Activated T-cell treated with anti-CD3 and anti-CD28 coated beads, Interleukin-2, amount 50 U/mL, for 48 hours (primary cell): ENCODE measurements at regions not wholly inside any gene's neighbourhood (a gene's known extent, or its start where the extent isn't known, plus 50 kb on each side); places are given as distances from the start of the nearest gene placed in this dataset.

Experiments used
- DNase-seq, 2 experiments: peaks; one replicate each; pipeline ENCODE4 v3.0.0-alpha.2; 2020

DNA sequence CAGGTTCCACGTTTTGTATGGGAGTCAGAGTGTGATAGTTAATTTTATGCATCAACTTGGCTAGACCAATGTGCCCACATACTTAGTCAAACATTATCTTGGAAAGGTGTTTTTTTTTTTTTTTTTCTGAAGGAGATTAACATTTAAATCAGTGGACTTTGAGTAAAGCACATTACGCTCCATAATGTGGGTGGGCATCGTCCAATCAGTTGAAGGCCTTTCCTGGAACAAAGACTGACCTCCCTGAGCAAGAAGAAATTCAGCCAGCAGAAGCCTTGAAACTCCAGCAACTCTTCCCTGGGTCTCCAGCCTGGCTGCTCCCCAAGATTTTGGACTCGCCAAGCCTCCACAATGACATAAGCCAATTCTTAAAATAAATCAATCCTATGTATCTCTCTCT lies 711.4 kb downstream of the MTRR start:
- no peak for DNase-seq

DNA sequence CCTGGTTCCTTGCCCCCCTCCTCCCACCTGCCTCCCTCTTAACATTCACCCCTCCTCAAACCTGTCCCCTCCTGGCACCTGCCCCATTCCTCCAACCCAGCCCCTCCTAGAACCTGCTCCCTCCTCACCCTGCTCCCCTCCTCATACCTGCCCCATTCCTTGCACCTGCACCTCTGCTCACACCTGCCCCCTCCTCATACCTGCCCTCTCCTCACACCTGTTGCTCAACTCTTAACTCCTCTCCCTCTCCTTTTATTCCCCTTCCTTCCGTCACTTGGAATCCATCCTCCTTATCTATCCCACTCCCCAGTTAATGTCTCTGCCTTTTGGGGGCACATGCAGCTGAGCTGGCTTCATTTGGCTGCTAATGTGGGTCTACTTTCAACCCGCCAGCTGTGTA lies 712.1 kb downstream of the MTRR start:
- no peak for DNase-seq

DNA sequence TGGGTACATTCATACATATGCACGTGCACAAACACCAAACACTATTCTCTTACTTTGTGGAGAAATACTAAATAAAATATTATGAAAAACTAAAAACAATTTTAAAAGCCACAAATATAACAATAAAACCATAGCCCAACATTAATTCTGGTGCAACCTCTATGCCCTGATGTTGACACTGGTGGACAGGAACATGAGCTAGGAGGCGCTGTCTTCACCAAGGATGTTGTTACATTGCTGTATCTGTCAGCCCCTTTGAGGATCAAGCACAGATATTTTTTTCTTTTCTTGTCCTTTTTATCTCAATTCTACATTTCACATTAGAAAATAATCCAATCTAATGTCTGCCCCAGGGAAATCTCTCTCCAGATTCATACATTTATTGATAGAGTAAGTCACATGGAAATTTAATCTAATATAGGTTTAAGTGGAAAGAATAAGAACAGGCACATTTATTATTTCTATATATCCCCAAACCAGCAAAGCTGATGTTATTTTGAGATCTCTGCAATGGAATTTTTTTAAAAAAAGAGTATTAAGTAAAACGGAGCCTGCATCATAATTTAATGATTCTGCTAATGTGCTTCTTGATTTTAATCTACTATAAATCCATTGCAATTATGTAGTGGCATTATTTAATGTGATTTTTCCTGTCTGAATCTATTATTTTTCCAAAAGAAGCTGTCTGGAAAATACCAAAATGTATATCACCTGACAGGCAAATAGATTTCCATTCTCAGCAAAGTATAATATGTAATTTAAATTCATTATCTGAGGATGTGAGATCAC lies 716.5 kb downstream of the MTRR start:
- DNase-seq = no peak

DNA sequence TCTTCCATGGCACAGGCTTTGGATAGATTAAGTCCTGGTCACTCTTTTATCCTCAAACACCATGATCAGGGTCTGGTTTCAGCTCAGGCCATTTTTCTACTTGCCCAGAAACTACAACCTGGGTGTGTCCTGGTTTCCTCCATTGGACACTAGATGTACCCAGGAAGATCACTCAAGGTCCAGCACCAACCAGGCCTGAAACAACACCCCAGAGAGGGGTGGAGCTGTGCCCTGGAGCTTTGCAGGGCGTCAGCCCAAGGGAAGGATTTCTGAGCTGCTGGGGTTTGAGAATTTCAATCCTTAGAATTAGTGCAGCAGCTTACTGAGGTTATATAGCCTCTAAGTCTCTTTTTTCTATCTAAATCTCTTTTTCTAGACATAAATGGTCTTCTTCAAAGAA lies 722.0 kb downstream of the MTRR start:
- no peak for DNase-seq

DNA sequence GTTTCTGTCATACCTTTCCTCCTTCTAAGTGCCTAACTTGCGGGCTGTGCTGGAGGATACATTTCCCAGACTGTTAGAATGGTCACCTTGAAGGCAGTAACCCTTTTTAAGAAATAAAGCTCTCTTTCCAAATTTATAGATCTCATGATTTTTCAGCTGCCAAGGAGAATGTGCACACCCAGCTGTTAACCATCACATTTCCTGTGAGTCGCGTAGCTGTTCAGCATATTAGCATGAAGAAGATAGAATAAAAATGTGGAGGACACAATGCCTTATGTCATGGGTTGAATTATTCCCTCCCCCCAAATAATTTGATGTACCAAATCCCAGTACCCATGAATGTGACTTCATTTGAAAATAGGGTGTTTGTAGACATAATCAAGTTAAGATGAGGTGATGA lies 729.4 kb downstream of the MTRR start:
- DNase-seq = no peak

DNA sequence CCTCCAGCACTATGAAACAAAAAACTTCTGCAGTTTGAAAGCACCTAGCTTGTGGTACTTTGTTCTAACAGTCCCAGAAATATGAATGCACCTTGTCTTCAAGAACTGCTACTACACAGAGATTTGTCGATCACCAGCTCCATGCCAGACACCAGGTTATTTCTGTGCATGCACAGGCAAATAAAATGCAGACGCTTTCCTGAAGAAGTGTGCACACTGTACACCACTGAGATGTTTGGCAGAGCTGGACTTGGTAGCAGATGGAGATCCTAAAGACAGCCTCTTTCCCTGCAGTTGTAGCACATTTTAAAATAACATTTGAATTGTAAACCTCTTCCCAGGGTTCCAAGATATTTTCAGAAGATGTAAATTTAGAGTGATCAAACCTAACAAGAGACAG lies 730.0 kb downstream of the MTRR start:
- no peak for DNase-seq

DNA sequence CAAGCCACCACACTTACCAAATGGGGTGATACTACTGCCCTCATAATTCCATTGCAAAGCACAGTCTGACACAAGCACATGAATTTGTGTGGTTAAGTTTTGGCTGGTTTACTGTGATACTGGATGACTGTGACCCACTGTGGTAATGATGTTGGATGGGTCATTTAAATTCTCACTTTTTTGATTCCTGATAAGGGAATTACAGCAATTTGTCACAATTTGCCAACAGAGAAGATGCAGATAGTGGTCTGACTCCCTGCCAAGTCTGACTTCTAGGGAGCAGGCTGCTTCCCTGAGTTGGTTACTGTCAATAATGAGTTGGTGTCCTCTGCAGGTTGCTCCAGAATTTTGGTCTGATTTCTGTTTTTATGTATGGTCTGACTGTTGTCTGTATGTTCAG lies 731.9 kb downstream of the MTRR start:
- no peak for DNase-seq

DNA sequence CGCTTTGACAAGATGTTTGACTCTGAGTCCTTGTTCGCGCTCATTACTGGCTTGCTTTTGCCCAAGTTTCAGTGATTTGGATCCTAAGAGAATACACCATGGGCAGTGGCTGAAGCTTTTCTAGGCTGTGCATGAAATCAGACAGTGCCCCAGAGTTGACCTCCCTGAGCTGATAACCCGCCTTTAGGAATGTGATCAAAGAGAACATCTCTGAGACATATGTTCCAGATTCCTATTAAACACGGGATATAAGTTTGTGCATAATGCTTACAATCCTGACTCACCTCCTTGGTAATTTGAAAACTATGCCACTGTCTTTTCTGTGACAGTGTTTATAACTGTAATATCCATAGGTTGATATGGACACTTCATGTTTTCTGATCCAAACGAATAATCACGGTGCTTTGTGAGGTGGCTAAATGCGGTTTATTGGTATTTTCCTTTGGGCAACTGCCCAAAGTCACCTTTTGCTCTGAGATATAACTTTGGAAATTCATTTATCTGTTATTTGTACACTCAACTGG lies 732.9 kb downstream of the MTRR start:
- DNase-seq = no peak

DNA sequence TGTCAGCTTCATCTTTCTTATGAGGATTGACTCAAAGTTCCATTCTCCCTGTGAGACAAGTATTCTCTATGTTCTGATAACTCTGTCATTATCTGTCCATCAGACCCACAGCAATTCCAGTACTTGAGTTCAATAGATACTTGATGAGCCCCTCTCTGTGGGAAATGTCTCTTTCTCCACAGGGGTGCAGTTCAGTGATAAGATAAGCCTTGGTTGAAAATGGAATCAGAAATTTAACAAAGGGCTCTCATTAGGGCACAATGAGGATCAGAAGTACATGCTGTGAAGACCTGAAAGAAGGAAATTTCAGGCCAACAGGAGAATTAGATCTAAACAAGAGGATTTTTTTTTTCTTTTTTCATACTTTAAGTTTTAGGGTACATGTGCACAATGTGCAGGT lies 737.3 kb downstream of the MTRR start:
- DNase-seq = no peak

DNA sequence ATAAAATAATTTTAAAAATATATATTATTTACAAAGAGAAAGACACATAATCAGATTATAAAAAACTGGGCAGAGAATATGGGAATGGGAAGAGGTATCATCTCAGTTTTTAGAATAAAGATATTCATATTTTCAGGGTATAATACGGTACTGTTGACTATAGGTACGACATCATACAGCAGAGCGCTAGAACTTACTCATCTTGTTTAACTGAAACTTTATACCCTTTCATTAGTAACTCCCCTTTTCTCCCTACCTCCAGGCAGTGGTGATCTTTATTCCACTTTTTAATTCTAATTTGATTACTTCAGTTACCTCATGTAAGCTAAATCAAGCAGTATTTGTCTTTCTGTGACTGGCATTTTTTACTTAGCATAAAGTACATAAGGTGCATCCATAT lies 742.1 kb downstream of the MTRR start:
- no peak for DNase-seq

DNA sequence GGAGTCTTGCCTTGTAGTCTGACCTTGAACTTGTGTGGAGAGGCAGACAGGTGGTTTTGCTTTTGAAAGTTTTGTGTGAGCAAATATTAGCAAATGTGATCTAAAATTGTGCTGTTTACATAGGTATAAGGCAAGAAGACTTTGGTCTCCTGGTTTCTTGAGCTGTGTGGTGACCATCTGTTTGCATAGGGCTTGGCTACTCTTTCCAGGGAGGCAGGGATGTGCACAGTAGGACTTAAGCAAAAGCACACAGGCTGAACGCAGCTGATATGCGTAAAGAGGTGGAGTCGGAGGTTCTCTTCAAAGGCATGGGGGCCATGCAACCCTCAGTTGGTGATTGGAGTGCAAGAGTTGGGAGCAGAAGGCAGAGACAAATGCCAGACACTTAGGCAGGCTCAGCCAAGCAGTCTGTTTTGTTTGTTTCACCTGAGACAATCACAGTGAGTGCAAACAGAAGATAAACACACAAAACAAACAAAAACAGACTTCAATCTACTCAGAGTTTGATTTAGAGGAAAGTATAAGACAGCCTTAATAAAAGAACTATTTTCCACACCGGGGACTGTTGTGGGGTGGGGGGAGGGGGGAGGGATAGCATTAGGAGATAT lies 744.2 kb downstream of the MTRR start:
- DNase-seq = no peak

DNA sequence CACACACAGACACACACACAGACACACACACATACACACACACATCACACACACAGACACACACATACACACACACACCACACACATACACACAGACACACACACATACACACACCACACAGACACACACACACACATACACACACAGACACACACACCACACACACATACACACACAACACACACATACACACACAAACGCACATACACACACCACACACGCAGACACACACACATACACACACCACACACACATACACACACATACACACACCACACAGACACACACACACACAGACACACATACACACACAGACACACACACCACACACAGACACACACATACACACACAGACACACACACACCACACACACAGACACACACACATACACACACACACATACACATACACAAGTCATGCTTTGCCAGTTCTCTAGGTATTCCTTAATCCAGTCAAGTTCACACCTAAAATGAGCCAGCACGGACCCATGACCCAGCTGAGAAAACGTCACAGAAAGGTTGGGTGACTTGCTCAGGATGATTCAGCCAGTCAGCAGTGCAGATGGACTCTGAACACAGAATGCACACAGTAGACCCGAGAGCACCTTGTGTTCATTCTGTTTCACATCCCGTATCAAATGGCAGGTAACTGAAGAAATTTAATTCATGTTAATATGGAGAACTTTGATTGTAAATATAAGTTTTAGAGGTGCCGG lies 746.4 kb downstream of the MTRR start:
- DNase-seq = no peak

DNA sequence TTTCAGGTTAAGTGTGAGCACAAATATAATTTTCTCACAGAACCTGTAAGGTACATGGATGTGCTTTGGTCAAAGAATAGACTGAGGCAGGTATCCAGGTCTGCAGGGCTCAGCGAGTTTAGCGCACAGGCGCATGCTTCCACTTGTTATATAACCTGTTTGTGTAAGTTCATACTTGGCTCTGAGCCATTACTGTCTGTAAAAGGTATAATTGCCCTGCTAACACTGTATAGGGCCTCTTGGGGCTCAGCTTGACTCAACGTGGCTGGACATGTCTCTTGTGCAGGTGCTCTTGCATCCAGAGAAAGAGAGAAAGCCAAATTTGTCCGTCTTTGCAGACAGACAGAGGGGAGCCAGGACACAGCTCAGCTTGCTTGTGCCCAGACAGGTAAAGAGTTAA lies 759.6 kb downstream of the MTRR start:
- no peak for DNase-seq

DNA sequence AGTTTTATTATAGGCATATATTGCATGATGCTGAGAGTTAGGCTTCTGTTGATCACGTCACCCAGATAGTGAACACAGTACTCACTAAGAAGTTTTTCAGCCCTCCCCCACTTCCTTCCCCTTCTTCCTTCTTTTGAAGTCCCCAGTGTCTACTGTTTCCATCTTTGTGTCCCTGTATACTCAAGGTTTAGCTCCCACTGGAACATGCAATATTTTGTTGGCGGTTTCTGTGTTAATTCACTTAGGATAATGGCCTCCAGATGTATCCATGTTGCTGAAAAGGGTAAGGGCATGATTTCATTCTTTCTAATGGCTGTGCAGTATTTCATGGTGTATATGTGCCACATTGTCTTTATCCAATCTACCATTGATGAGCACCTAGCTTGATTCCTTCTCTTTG lies 764.3 kb downstream of the MTRR start:
- no peak for DNase-seq

DNA sequence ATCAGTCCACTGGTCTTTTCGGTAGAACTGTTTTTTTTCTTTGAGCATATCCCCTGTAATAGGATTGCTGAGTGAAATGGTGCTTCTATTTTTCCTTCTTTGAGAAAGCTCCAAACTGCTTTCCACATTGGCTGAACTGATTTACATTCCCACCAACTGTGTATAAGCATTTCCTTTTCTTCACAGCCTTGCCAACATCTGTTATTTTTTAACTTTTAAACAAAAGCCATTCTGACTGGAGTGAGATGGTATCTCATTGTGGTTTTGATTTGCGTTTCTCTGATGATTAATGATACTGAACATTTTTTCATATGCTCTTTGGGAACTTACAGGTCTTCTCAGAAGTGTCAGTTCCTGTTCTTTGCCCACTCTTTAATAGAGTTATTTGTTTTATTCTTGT lies 764.7 kb downstream of the MTRR start:
- DNase-seq = no peak

DNA sequence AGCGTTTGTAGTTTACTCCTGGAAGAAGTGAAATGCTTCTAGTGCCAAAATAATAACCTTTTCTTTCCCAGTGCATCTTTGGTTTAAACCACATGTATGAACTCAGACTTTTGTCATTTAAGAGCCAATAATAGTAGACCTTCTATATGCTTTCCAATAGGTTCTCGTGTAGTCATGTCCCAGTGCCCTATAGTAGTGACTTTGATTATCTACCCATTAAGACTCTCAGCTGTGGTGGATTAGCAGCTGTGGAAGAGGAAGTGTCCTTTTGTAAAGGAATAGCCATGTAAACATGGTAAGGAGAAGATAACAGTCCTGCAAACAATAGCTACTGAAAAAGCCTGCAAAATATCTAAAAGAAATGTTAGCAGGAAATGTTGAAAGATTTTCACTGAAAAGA lies 765.3 kb downstream of the MTRR start:
- DNase-seq = no peak

DNA sequence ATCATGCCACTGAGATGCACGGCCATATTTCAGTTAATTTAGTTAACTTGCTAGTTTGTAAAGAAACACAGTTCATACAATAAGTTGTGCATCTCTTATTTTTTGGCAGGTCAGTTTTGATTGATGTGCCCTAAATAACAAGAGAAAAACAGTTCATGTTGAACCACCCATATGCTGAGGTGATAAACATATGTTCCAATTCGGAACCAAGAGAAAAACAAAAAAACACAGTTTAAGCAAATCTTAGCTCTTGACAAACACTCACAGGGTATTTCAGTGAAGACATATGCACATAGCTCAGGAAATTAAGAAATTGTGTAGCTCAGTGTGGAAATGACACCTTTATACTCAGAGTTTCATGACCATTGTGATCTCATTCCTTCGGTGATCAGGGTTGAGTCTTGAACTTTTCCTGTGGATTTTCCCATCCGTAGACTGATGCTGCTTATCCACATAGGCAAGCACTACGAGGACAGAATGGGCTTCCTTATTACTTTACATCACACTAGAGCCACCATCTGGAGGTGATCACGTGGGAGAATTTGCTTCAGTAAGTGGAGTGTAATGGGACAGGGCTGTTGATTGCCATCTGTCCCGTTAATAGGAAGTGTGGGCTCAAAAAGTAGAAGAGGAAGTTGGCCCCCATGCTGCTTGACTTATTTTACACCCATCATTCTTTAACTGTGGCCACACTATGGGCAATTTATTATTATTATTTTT lies 773.0 kb downstream of the MTRR start:
- DNase-seq = no peak

DNA sequence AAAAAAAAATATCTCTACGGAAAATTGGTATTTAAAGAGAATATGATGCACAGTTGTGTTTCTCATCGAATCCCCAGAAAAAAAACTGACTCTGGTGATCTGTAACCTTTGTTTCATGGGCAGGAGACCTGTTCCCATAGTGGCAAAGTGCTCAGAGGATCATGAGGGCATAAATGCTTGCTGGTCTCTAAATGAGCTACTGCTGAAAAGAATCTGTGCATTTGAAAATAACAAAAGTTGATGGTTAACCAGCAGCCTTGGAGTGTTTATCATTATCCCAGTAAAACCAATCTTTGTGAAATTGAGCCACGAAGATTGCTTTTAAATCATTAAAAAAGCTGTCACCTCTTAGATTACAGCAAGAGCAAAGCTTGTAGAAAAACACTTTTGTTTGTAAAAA lies 775.4 kb downstream of the MTRR start:
- no peak for DNase-seq

DNA sequence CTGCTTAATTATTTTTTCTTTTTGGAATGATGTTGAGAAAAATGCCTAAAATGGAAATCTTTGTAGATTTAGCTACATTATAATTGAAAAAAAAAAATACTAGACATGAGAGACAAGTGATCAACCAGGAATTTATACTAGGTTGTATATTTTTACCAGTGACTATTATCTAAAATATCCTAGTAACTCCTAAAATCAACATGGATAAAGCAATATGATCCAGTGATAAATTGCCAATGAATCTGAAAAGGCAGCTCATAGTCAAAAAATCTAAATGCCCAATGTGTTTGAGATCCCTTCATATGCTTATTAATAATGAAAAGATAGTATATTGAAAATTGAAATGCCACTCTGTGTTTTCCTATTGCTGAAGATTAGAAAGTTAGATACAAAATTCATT lies 778.2 kb downstream of the MTRR start:
- no peak for DNase-seq

DNA sequence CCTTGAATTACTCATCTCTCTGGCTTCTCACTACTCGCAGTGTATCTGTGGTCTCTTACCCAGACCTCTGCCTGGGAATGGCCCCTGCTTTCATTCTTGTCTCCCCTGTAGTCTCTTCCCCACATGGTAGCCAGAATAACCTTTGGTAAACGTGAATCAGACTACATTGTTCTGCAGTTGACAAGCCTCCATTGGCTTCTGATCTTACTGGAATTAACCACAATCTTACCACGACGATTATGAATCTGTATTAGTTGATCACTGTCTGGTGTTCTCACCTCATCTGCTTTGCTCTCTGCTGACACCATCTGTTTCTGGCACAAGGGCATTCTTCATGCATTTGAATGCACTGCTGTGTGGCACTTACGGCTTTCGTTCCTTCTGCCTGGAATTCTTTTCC lies 781.2 kb downstream of the MTRR start:
- no peak for DNase-seq

DNA sequence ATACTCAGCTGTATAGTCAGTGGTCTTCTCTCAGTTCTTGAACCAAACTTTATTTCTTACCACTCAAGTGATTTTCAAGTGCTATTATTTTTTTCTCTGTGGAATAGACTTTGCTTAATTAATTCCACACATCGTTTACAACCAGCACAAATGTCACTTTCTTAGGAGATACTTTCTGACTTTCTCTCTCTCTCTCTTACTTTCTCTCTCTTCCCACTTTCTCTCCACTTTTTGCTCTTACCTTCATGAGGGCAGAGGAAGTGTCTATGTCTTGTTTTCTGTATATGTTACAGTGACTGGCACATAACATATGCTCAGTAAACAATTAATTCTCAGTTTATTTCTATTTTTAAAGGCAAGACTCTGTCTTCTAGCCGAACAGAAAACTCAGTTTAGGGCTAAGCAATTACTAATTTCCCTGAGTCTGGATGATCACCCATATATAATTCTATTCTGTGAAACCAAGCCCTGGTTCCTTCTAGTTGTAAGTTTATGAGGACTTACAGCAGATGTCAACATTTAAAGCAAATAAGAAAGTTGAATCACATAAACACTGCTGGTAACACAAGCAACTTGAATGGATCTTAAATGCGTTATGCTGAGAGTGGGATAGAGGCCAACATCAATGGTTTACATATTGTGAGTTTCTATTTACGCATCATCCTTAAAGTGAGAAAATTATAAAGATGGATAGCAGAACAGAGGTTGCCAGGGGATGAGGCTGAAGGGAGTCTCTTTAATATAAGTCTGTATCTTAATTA lies 791.4 kb downstream of the MTRR start:
- no peak for DNase-seq

DNA sequence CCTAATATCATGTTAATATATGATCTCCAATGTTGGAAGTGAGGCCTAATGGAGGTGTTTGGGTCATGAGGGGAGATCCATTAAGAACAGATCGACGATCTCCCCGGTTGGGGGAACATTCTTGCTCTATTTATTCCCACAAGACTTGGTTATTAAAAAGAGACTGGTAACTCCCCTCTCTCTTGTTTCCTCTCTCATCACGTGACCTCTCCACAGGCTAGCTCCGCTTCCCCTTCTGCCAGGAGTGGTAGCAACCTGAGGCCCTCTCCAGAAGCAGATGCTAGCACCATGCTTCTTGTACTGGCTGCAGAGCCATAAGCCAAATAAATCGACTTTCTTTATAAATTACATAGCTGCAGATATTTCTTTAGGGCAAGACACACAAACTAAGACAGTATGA lies 794.4 kb downstream of the MTRR start:
- no peak for DNase-seq

DNA sequence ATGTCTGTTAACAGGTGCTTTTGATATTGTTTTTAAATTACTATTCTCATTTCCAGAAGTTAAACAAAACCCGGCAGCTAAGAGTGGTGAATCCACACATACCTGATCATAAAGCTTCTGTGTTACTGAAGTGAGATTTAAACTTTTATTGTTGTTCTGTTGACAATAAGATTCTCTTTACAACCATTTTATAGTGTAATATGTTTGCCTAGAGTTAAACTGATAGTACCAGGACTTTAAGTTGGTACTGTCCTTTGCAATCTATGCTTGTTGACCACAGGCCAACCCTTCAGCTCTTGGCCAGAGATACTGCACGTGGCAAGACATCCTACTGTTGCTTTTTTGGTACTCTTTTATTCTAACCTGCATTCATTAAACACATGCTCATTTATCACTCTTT lies 806.2 kb downstream of the MTRR start:
- DNase-seq = no peak
